ENCODE measurements at regions not wholly inside any gene's neighbourhood (a gene's known extent, or its start where the extent isn't known, plus 50 kb on each side); places are given as distances from the start of the nearest gene placed in this dataset.
A peak's percentile ranks its signal among the peaks of the same experiment; 100 is the strongest.

- no peak for DNase-seq
Observed at GRCh38 chr20:4600308-4601014, 85.8 kb upstream of the PRNP start.

DNA sequence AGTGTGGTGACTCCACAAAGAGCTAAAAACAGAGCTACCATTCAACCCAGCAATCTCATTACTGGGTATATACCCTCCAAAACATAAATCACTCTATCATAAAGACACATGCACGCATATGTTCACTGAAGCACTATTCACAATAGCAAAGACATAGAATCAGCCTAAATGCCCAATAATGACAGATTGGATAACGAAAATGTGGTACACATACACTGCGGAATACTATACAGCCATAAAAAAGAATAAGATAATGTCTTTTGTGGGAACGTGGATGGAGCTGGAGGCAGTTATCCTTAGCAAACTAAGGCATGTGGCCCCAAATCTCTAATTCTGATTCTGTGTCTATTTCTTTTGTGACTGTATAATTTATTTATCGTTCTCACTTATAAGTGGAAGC lies 89.0 kb upstream of the PRNP start:
- no peak for DNase-seq

DNA sequence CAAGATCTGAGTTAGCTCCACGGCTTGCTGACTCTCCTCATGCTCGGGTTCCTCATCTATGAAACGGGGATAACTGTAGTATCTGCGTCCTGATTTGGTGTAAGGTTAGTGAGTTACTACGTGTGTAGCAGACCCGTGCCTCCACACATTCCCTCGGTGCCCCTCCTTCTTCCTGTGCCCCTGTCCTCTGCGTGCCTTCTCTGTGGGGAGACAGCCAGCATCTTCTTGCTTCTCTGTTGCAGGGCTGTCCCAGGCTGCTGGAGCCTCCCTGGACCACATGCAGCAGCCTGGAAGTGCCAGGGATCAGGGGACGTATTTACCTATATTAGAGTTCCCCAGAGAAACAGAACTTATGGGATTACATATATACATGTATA lies 93.1 kb upstream of the PRNP start:
- DNase-seq: no peak

DNA sequence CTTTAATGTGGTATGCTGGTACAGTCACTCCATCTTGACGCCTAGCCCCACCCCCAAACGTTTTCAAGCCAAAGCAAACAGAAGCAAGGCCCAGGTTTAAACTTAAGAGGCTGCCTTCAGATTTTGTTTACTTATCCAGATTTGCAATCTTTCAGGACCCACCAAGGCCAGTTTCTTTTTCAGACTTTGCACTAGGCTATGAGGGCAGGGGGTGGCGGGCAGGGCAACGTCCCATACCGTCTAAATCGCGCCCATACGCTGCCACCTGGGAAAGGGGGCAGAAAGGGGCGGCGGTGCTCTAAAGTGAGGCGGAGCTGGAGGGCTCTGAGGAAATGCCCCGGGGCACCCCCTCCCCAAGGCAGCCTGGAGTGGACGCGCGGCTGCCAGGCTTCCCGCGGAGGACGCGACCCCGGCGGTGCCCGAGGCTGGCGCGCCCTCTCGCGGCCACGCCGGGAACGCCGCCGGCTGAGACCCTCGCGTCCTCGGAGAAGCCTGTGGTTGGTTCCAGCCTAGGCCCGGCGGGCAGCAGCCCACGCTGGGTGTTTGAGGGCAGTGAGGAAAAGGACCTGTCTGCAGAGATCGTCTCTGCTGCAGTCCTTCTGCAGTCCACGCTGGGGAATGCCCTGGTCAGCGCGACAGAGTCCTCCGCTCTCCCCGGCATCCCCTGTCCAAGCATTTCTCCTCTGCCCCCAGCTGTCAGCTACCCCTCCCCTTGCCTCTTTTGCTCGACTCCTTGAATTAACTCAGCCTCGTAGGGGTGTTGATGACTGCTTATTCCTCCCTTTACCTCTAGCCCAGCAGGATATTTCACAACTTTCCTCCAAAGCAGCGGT lies 93.7 kb upstream of the PRNP start:
- DNase-seq: peak; percentile 22

- no peak for DNase-seq
Observed at GRCh38 chr20:4591975-4592315, 94.3 kb upstream of the PRNP start.

DNA sequence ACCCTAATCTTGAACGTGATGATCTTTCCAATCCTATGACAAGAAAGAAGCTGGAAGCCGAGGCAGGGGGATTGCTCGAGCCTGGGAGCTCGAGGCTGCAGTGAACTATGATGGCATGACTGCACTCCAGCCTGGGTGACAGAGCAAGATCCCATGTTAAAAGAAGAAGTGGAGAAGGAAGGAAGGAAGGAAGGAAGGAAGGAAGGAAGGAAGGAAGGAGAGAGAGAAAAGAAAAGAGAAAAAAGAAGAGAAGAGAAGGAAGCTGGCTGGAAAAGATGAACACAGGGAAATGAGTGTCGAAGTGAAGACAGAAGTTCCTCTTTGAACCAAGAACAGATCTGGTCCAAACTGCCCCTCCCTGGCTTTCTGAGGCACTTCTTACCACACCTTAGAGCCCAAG lies 100.5 kb upstream of the PRNP start:
- no peak for DNase-seq

- no peak for DNase-seq
Observed at GRCh38 chr20:4585104-4585753, 101.0 kb upstream of the PRNP start.

GRCh38 chr20:4584510-4584909 lies 101.7 kb upstream of the PRNP start:
- no peak for DNase-seq

GRCh38 chr20:4581838-4582237 lies 104.4 kb upstream of the PRNP start:
- DNase-seq: no peak

GRCh38 chr20:4578375-4578774 lies 107.9 kb upstream of the PRNP start:
- no peak for DNase-seq

GRCh38 chr20:4574356-4574690 lies 111.9 kb upstream of the PRNP start:
- no peak for DNase-seq

DNA sequence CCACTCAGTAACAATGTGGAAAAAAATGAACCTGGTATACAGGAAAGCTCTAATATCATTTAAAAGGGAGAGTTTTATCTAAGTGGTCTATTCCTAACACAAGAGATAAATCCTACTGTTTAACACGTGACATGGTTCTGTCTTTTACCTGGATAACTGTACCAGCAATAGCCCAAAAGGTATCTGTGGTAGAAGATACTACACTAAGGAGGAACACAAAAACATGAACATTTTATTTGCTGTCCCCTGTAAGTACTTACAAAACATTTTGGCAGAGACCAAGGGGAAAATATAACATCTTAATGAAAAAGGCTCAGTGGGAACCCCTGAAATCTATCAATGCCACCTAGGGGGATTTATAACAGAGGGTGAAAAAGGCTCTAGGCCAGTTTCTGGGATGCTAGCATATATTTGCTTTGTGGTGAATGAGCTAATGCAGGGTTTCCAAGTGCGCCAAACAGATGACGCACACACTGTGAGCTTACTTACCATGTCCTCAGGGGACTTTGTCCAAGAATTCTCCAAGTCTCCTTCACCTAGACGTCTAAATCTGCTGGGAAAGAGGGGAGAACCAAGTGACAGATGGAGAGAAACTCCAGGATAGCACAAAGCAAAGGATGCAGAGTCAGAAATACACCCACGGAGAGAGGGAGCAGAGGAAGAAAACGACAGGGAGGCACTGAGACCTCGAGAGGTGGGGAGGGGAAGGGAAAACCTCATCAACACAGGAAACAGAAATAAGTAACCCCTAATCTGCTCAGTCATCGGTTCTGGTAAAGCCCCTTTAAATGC lies 112.5 kb upstream of the PRNP start:
- no peak for DNase-seq

GRCh38 chr20:4571759-4572531 lies 114.3 kb upstream of the PRNP start:
- DNase-seq: no peak

- no peak for DNase-seq
Observed at GRCh38 chr20:4569865-4570264, 116.4 kb upstream of the PRNP start.

GRCh38 chr20:4569092-4569491 lies 117.2 kb upstream of the PRNP start:
- no peak for DNase-seq

- no peak for DNase-seq
Observed at GRCh38 chr20:4568361-4568959, 117.8 kb upstream of the PRNP start.

GRCh38 chr20:4567170-4567569 lies 119.1 kb upstream of the PRNP start:
- DNase-seq: no peak

- DNase-seq: no peak
Observed at GRCh38 chr20:4563534-4563933, 122.7 kb upstream of the PRNP start.

GRCh38 chr20:4563031-4563430 lies 123.2 kb upstream of the PRNP start:
- no peak for DNase-seq

- no peak for DNase-seq
Observed at GRCh38 chr20:4560667-4561066, 125.6 kb upstream of the PRNP start.

GRCh38 chr20:4559906-4560305 lies 126.3 kb upstream of the PRNP start:
- no peak for DNase-seq

GRCh38 chr20:4559106-4559505 lies 127.2 kb upstream of the PRNP start:
- DNase-seq: no peak

Measured in NCI-H510A treated with DMSO at 0.1 percent for 48 hours (cell line).